IMR-90 (cell line): ENCODE measurements at regions not wholly inside any gene's neighbourhood (a gene's known extent, or its start where the extent isn't known, plus 50 kb on each side); places are given as distances from the start of the nearest gene placed in this dataset.

Experiments used
- ATAC-seq: fragments of 200-7000 bp; cut with Tn5 transposase; 2 replicates; pipeline ENCODE4 v1.9.1; 2020; ENCODE audit warnings: low read depth, mild to moderate bottlenecking, moderate library complexity
- BruUV-seq: library from RNA; stranded (reverse); fragments of 400-500 nt; replicated peaks from 2 replicates; lab custom pipeline; 2021; lab: Mats Ljungman, UMichigan
- CTCF ChIA-PET: fragments of 300-600 bp; formaldehyde crosslinking; extraction: SDS; loops from one replicate; lab custom pipeline; 2021; ENCODE audit warnings: antibody characterized with exemption; lab: Yijun Ruan, JAX
- POLR2A ChIA-PET: fragments of 300-600 bp; sonication (Branson Sonifier 250); formaldehyde crosslinking; loops from one replicate; lab custom pipeline; 2022; ENCODE audit warnings: antibody characterized with exemption; ENCODE audit not compliant: unreplicated experiment; lab: Charles Lee
- DNase-seq: peaks from one replicate; pipeline ENCODE4 v3.0.0; 2013
- H2AFZ ChIP-seq: replicated peaks from 2 replicates; pipeline ENCODE3; 2013; ENCODE audit warnings: low read length, mild to moderate bottlenecking; ENCODE audit not compliant: poor library complexity
- H2AK5ac ChIP-seq: 2 replicates; pipeline ENCODE4 v1.6.1; 2013; ENCODE audit warnings: low read depth, low read length, inconsistent platforms
- H2AK9ac ChIP-seq: replicated peaks from 2 replicates; pipeline ENCODE3; 2013; ENCODE audit warnings: mild to moderate bottlenecking, low read depth, low read length, moderate library complexity; ENCODE audit not compliant: poor library complexity
- H2BK120ac ChIP-seq: 2 replicates; pipeline ENCODE4 v1.6.1; 2013; ENCODE audit warnings: low read depth, low read length, inconsistent platforms
- H2BK15ac ChIP-seq: 3 replicates; pipeline ENCODE4 v1.6.1; 2013; ENCODE audit warnings: low read depth, low read length, inconsistent platforms
- H2BK20ac ChIP-seq: 2 replicates; pipeline ENCODE4 v1.6.1; 2013; ENCODE audit warnings: low read depth, mild to moderate bottlenecking, inconsistent platforms, low read length, moderate library complexity
- H2BK5ac ChIP-seq: 2 replicates; pipeline ENCODE4 v1.6.1; 2013; ENCODE audit warnings: mild to moderate bottlenecking, low read depth, low read length, inconsistent platforms; ENCODE audit not compliant: poor library complexity, severe bottlenecking
- H3K14ac ChIP-seq: replicated peaks from 2 replicates; pipeline ENCODE4 v1.6.1; 2013; ENCODE audit warnings: low read depth, low read length, inconsistent platforms
- H3K18ac ChIP-seq: 2 replicates; pipeline ENCODE4 v1.6.1; 2013; ENCODE audit warnings: low read depth, low read length, control low read depth
- H3K23ac ChIP-seq: 2 replicates; pipeline ENCODE4 v1.6.1; 2013; ENCODE audit warnings: low read depth, low read length, inconsistent platforms
- H3K27ac ChIP-seq: 2 replicates; pipeline ENCODE4 v1.5.1; 2013; ENCODE audit warnings: mild to moderate bottlenecking, control low read depth, low read length; ENCODE audit not compliant: insufficient read depth
- H3K27me3 ChIP-seq: 2 replicates; pipeline ENCODE4 v1.6.1; 2013; ENCODE audit warnings: low read length; ENCODE audit not compliant: control insufficient read depth, insufficient read depth
- H3K36me3 ChIP-seq: 2 replicates; pipeline ENCODE4 v1.6.1; 2013; ENCODE audit warnings: low read length, mixed read lengths; ENCODE audit not compliant: control insufficient read depth, insufficient read depth
- H3K4ac ChIP-seq: 2 replicates; pipeline ENCODE4 v1.6.1; 2013; ENCODE audit warnings: low read depth, low read length, inconsistent platforms
- H3K4me1 ChIP-seq: 2 replicates; pipeline ENCODE4 v1.6.1; 2013; ENCODE audit warnings: low read length, mixed read lengths; ENCODE audit not compliant: control insufficient read depth, insufficient read depth
- H3K4me2 ChIP-seq: 2 replicates; pipeline ENCODE4 v1.6.1; 2013; ENCODE audit warnings: low read depth, mild to moderate bottlenecking, control low read depth, low read length, moderate library complexity
- H3K4me3 ChIP-seq: 2 replicates; pipeline ENCODE4 v1.5.1; 2013; ENCODE audit warnings: low read depth, mild to moderate bottlenecking, control low read depth, low read length, moderate library complexity; ENCODE audit not compliant: insufficient read depth
- H3K56ac ChIP-seq: 2 replicates; pipeline ENCODE4 v1.6.1; 2013; ENCODE audit warnings: low read length, inconsistent platforms; ENCODE audit not compliant: insufficient read depth; ENCODE audit errors: extremely low read depth
- H3K79me1 ChIP-seq, 2 experiments: 2 replicates each; pipeline ENCODE4 v1.6.1; 2013; ENCODE audit warnings: low read length in 2 of 2, inconsistent platforms in 1 of 2, low read depth in 1 of 2
- H3K9ac ChIP-seq: 2 replicates; pipeline ENCODE4 v1.6.1; 2013; ENCODE audit warnings: low read depth, low read length, control low read depth
- H3K9me1 ChIP-seq: 2 replicates; pipeline ENCODE4 v1.6.1; 2013; ENCODE audit warnings: low read length, inconsistent platforms; ENCODE audit not compliant: insufficient read depth
- H3K9me3 ChIP-seq: 2 replicates; pipeline ENCODE4 v1.6.1; 2013; ENCODE audit warnings: low read length; ENCODE audit not compliant: control insufficient read depth, insufficient read depth
- H4K20me1 ChIP-seq: 2 replicates; pipeline ENCODE4 v1.6.1; 2013; ENCODE audit warnings: low read length, inconsistent platforms; ENCODE audit not compliant: insufficient read depth
- H4K5ac ChIP-seq: 2 replicates; pipeline ENCODE4 v1.6.1; 2013; ENCODE audit warnings: mild to moderate bottlenecking, low read depth, low read length, control low read depth
- H4K8ac ChIP-seq, 2 experiments: 2 replicates each; pipeline ENCODE4 v1.6.1; 2013; ENCODE audit warnings: low read depth in 2 of 2, low read length in 2 of 2, control low read depth in 1 of 2, inconsistent platforms in 1 of 2
- H4K91ac ChIP-seq: 2 replicates; pipeline ENCODE4 v1.6.1; 2013; ENCODE audit warnings: low read depth, low read length, inconsistent platforms; ENCODE audit not compliant: insufficient read depth
- BHLHE40 ChIP-seq: fragments of 150-350 bp; IDR thresholded peaks from 2 replicates; pipeline ENCODE4 v1.6.1; 2016; ENCODE audit warnings: mild to moderate bottlenecking, low read depth, low read length
- CEBPB ChIP-seq: IDR thresholded peaks from 2 replicates; pipeline ENCODE4 v1.6.1; 2012; ENCODE audit warnings: low read depth, low read length, improper control_type of control experiment
- CHD1 ChIP-seq: IDR thresholded peaks from 2 replicates; pipeline ENCODE4 v1.6.1; 2012; ENCODE audit warnings: low read depth, low read length, improper control_type of control experiment
- FOS ChIP-seq: fragments of 150-350 bp; IDR thresholded peaks from 2 replicates; pipeline ENCODE4 v1.6.1; 2016; ENCODE audit warnings: low read depth, low read length
- MAFK ChIP-seq: IDR thresholded peaks from 2 replicates; pipeline ENCODE4 v1.6.1; 2012; ENCODE audit warnings: low read depth, low read length, improper control_type of control experiment
- MAZ ChIP-seq: IDR thresholded peaks from 2 replicates; pipeline ENCODE4 v1.6.1; 2012; ENCODE audit warnings: low read depth, mild to moderate bottlenecking, low read length, improper control_type of control experiment, moderate library complexity, borderline replicate concordance
- MXI1 ChIP-seq: IDR thresholded peaks from 2 replicates; pipeline ENCODE4 v1.6.1; 2012; ENCODE audit warnings: low read depth, mild to moderate bottlenecking, low read length, moderate library complexity, borderline replicate concordance
- NFE2L2 ChIP-seq: fragments of 150-350 bp; IDR thresholded peaks from 2 replicates; pipeline ENCODE4 v1.6.1; 2016; ENCODE audit warnings: low read depth, mild to moderate bottlenecking, low read length
- POLR2A ChIP-seq: IDR thresholded peaks from 2 replicates; pipeline ENCODE4 v1.6.1; 2012; ENCODE audit warnings: mild to moderate bottlenecking, low read depth, low read length
- RAD21 ChIP-seq: IDR thresholded peaks from 2 replicates; pipeline ENCODE4 v1.6.1; 2012; ENCODE audit warnings: low read length, improper control_type of control experiment
- RCOR1 ChIP-seq: IDR thresholded peaks from 2 replicates; pipeline ENCODE4 v1.6.1; 2012; ENCODE audit warnings: mild to moderate bottlenecking, low read length, improper control_type of control experiment; ENCODE audit not compliant: insufficient replicate concordance
- RFX5 ChIP-seq: IDR thresholded peaks from 2 replicates; pipeline ENCODE4 v1.8.0; 2012; ENCODE audit warnings: low read depth, mild to moderate bottlenecking, low read length, moderate library complexity
- SMC3 ChIP-seq: fragments of 150-350 bp; IDR thresholded peaks from 2 replicates; pipeline ENCODE4 v1.6.1; 2016; ENCODE audit warnings: low read depth, mild to moderate bottlenecking, antibody characterized with exemption, low read length, moderate library complexity
- WGBS, 2 experiments: methylation state at CpG; one replicate each; pipeline versions ENCODE4 v1.1.5 to v1.1.7; 2013; ENCODE audit warnings: missing lambda C conversion rate in 2 of 2; ENCODE audit not compliant: insufficient read length in 1 of 2; ENCODE audit errors: extremely low coverage in 2 of 2; 5-methylcytosine and 5-hydroxymethylcytosine counted together
- dilution Hi-C: fragments of 300-500 bp; cut with HindIII; formaldehyde crosslinking; loops from one replicate; pipeline ENCODE4 v1.14.3; 2018; ENCODE audit warnings: low sequenced_read_pairs; ENCODE audit not compliant: unreplicated experiment
- in situ Hi-C: fragments of 300-500 bp; cut with MboI; formaldehyde crosslinking; loops from 3 replicates; pipeline ENCODE4 v1.14.3; 2019; ENCODE audit warnings: low sequenced_read_pairs, inconsistent platforms, mixed read lengths
- intact Hi-C: fragments of 100-400 bp; cut with micrococcal nuclease; formaldehyde crosslinking; loops from 2 replicates; pipeline ENCODE4 v1.10.0; 2022
- TF ChIP-seq, protein P1 (sequence below): fragments of 150-350 bp; IDR thresholded peaks from 2 replicates; pipeline ENCODE4 v1.6.1; 2016; ENCODE audit warnings: low read depth, mild to moderate bottlenecking, low read length, moderate library complexity, borderline replicate concordance
- TF ChIP-seq, protein P2 (sequence below): conservative IDR thresholded peaks from 2 replicates; pipeline ENCODE4 v1.5.1; 2012; ENCODE audit warnings: mild to moderate bottlenecking, low read depth, low read length, improper control_type of control experiment
- TF ChIP-seq, protein P3 (sequence below): fragments of 150-350 bp; IDR thresholded peaks from 2 replicates; pipeline ENCODE4 v1.6.1; 2017; ENCODE audit warnings: mild to moderate bottlenecking, antibody characterized with exemption, low read length, low read depth

DNA sequence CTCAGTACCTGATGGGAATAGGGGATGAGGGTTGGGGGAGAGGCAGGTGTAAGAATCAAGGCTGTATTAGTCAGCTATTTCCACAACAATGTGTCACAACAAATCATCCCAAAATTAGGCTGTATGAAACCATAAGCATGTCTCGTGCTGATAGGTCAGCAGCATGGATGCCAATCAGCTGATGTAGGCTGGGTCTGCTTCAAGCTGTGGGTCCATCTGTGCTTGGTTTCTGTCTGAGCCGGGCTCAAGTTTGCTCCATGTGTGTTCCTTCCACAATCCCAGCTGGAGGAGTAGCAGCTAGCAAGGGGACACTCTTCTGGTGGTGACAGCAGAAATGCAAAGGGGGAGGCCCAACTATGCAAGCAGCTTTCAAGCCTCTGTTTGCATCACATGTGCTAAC, 97.9 kb upstream of the ZNF746 start:
- dilution Hi-C loops (no loop called here), intact Hi-C loops (loop anchor here (10.0 kb wide), 1 partner anchor 281 kb away; no protein-coding TSS in a partner anchor), in situ Hi-C loops (no loop called here)
- Histone ChIP-seq H3K4me1 (no peaks in the 10 kb centered on the region), H3K9ac (no peak overlapping the region), H3K27me3 (no peaks in the 10 kb centered on the region), H4K20me1 (0 out of 2 replicates have a peak, but pooled peaks cover 5% of the 10 kb centered on the region), H3K4ac (no peak overlapping the region), H2BK120ac (no peak overlapping the region), H3K23ac (no peak overlapping the region), H2AK5ac (no peak overlapping the region), H3K4me3 (no peak overlapping the region), H2BK5ac (no peak overlapping the region), H3K27ac (no peak overlapping the region), H4K91ac (no peak overlapping the region), H2BK20ac (no peak overlapping the region), H2AK9ac (no peak overlapping the region), H3K36me3 (peaks cover 35% of the 10 kb centered on the region), H3K18ac (no peak overlapping the region), H3K9me1 (peaks cover 15% of the 10 kb centered on the region; the same call in 1 of the 2 replicates), H2AFZ (no peak overlapping the region), H4K8ac (no peak overlapping the region), H3K4me2 (no peak overlapping the region), H3K14ac (no peak overlapping the region), H3K9me3 (no peaks in the 10 kb centered on the region), H4K5ac (no peak overlapping the region), H2BK15ac (no peak overlapping the region), H3K56ac (no peak overlapping the region), H3K79me1 (peaks cover 17 to 45% of the 10 kb centered on the region in 2 experiments; a peak in 3 of 4 replicates)
- ChIA-PET CTCF (no interaction called here), POLR2A (no interaction called here)
- no peak for TF ChIP-seq RCOR1
- no peak for TF ChIP-seq RAD21
- TF ChIP-seq MXI1: no peak
- TF ChIP-seq POLR2A: no peak
- TF ChIP-seq CHD1: no peak
- TF ChIP-seq SMC3: no peak
- TF ChIP-seq MAZ: no peak
- TF ChIP-seq BHLHE40: no peak
- no peak for TF ChIP-seq FOS
- TF ChIP-seq, protein P1, sequence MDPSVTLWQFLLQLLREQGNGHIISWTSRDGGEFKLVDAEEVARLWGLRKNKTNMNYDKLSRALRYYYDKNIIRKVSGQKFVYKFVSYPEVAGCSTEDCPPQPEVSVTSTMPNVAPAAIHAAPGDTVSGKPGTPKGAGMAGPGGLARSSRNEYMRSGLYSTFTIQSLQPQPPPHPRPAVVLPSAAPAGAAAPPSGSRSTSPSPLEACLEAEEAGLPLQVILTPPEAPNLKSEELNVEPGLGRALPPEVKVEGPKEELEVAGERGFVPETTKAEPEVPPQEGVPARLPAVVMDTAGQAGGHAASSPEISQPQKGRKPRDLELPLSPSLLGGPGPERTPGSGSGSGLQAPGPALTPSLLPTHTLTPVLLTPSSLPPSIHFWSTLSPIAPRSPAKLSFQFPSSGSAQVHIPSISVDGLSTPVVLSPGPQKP: no peak
- TF ChIP-seq RFX5: no peak
- TF ChIP-seq, protein P2, sequence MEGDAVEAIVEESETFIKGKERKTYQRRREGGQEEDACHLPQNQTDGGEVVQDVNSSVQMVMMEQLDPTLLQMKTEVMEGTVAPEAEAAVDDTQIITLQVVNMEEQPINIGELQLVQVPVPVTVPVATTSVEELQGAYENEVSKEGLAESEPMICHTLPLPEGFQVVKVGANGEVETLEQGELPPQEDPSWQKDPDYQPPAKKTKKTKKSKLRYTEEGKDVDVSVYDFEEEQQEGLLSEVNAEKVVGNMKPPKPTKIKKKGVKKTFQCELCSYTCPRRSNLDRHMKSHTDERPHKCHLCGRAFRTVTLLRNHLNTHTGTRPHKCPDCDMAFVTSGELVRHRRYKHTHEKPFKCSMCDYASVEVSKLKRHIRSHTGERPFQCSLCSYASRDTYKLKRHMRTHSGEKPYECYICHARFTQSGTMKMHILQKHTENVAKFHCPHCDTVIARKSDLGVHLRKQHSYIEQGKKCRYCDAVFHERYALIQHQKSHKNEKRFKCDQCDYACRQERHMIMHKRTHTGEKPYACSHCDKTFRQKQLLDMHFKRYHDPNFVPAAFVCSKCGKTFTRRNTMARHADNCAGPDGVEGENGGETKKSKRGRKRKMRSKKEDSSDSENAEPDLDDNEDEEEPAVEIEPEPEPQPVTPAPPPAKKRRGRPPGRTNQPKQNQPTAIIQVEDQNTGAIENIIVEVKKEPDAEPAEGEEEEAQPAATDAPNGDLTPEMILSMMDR: no peak
- TF ChIP-seq NFE2L2: no peak
- TF ChIP-seq, protein P3, sequence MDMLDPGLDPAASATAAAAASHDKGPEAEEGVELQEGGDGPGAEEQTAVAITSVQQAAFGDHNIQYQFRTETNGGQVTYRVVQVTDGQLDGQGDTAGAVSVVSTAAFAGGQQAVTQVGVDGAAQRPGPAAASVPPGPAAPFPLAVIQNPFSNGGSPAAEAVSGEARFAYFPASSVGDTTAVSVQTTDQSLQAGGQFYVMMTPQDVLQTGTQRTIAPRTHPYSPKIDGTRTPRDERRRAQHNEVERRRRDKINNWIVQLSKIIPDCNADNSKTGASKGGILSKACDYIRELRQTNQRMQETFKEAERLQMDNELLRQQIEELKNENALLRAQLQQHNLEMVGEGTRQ: no peak
- no peak for TF ChIP-seq CEBPB
- no peak for TF ChIP-seq MAFK
- WGBS, 2 experiments: 100% methylated on average over 1 of the region's 2 CpGs; no CpG with 5 or more reads in 1 of the 2 experiments
- no peak for ATAC-seq
- no TSS peak for BruUV-seq
- no peak for DNase-seq
